PC-3 (cell line): ENCODE measurements at regions not wholly inside any gene's neighbourhood (a gene's known extent, or its start where the extent isn't known, plus 50 kb on each side); places are given as distances from the start of the nearest gene placed in this dataset.

Experiments used
- ATAC-seq: fragments of 200-7000 bp; cut with Tn5 transposase; 2 replicates; pipeline ENCODE4 v1.9.1; 2020; ENCODE audit warnings: mild to moderate bottlenecking, moderate library complexity
- BruUV-seq: library from RNA; stranded (reverse); fragments of 400-500 nt; replicated peaks from 2 replicates; lab custom pipeline; 2021; lab: Mats Ljungman, UMichigan
- CTCF ChIA-PET: fragments of 300-600 bp; sonication (Branson Sonifier 250); formaldehyde crosslinking; loops from one replicate; lab custom pipeline; 2022; ENCODE audit warnings: antibody characterized with exemption; lab: Charles Lee
- POLR2A ChIA-PET: fragments of 300-600 bp; sonication (Branson Sonifier 250); formaldehyde crosslinking; loops from one replicate; lab custom pipeline; 2022; ENCODE audit warnings: antibody characterized with exemption; ENCODE audit not compliant: unreplicated experiment; lab: Charles Lee
- DNase-seq: peaks from one replicate; pipeline ENCODE4 v3.0.0-alpha.2; 2015
- H2AFZ ChIP-seq: fragments of 300-600 bp; sonication (generic); 2 replicates; pipeline ENCODE4 v1.6.0; 2016; ENCODE audit warnings: antibody characterized with exemption, low read length
- H3F3A ChIP-seq: fragments of 300-600 bp; sonication (generic); one replicate; pipeline ENCODE4 v1.6.0; 2017; ENCODE audit warnings: antibody characterized with exemption, low read length, control low read depth, mild to moderate bottlenecking; ENCODE audit not compliant: unreplicated experiment
- H3K27ac ChIP-seq: fragments of 300-600 bp; sonication (generic); 2 replicates; pipeline ENCODE4 v1.5.1; 2016; ENCODE audit warnings: mild to moderate bottlenecking, low read length
- H3K27me3 ChIP-seq: fragments of 300-600 bp; sonication (generic); 2 replicates; pipeline ENCODE4 v1.6.1; 2016; ENCODE audit warnings: low read length, mixed read lengths
- H3K36me3 ChIP-seq: fragments of 300-600 bp; sonication (generic); 2 replicates; pipeline ENCODE4 v1.6.1; 2016; ENCODE audit warnings: low read depth, mixed run types, low read length, mixed read lengths
- H3K4me1 ChIP-seq: fragments of 300-600 bp; sonication (generic); 2 replicates; pipeline ENCODE4 v1.5.1; 2016; ENCODE audit warnings: low read length; ENCODE audit not compliant: insufficient read depth
- H3K4me2 ChIP-seq: fragments of 300-600 bp; sonication (generic); 2 replicates; pipeline ENCODE4 v1.6.0; 2016; ENCODE audit warnings: low read length
- H3K4me3 ChIP-seq: fragments of 300-600 bp; sonication (generic); 2 replicates; pipeline ENCODE4 v1.5.1; 2016; ENCODE audit warnings: mild to moderate bottlenecking, low read length, mixed read lengths
- H3K79me2 ChIP-seq: fragments of 300-600 bp; sonication (generic); 2 replicates; pipeline ENCODE4 v1.6.1; 2017; ENCODE audit warnings: low read length, mixed read lengths
- H3K9ac ChIP-seq: fragments of 300-600 bp; sonication (generic); 2 replicates; pipeline ENCODE4 v1.6.0; 2016; ENCODE audit warnings: mild to moderate bottlenecking, low read length
- H3K9me2 ChIP-seq: fragments of 300-600 bp; sonication (generic); replicated peaks from 2 replicates; pipeline ENCODE4 v1.6.1; 2016; ENCODE audit warnings: mixed run types, low read length, mixed read lengths
- H3K9me3 ChIP-seq: fragments of 300-600 bp; sonication (generic); 2 replicates; pipeline ENCODE4 v1.6.1; 2016; ENCODE audit warnings: low read length, mixed read lengths
- H4K20me1 ChIP-seq: fragments of 300-600 bp; sonication (generic); 2 replicates; pipeline ENCODE4 v1.6.1; 2016; ENCODE audit warnings: low read length, mixed read lengths
- CTCF ChIP-seq: fragments of 300-600 bp; sonication (generic); conservative IDR thresholded peaks from 2 replicates; pipeline ENCODE4 v1.5.1; 2017; ENCODE audit warnings: antibody characterized with exemption, low read depth, mild to moderate bottlenecking, low read length
- EZH2 ChIP-seq: fragments of 300-600 bp; sonication (generic); IDR thresholded peaks from one replicate; pipeline ENCODE4 v1.6.1; 2017; ENCODE audit warnings: antibody characterized with exemption, mild to moderate bottlenecking, low read length; ENCODE audit not compliant: unreplicated experiment
- EZH2phosphoT487 ChIP-seq: fragments of 300-600 bp; sonication (generic); IDR thresholded peaks from 2 replicates; pipeline ENCODE4 v1.6.1; 2018; ENCODE audit warnings: mild to moderate bottlenecking, antibody characterized with exemption, low read length, borderline replicate concordance
- intact Hi-C: fragments of 100-400 bp; cut with micrococcal nuclease; formaldehyde crosslinking; loops from 2 replicates; pipeline ENCODE4 v1.9.0; 2023

- POLR2A ChIA-PET, result no interaction called here
- no peak overlapping the region for H3K4me3 ChIP-seq
- H3K9me2 ChIP-seq, result no peaks in the 10 kb centered on the region
- H3K36me3 ChIP-seq, result no peaks in the 10 kb centered on the region
- no peak overlapping the region for H3K9ac ChIP-seq
- no peak overlapping the region for H3K27ac ChIP-seq
- no peak overlapping the region for H3K4me2 ChIP-seq
- ATAC-seq, result no peak
- H3K79me2 ChIP-seq, result no peaks in the 10 kb centered on the region
- no peak for DNase-seq
- H4K20me1 ChIP-seq, result no peaks in the 10 kb centered on the region
- H2AFZ ChIP-seq, result no peak overlapping the region
- TF ChIP-seq EZH2phosphoT487, result no peak
- TF ChIP-seq CTCF, result no peak
- no peak for TF ChIP-seq EZH2
- CTCF ChIA-PET, result no interaction called here
- intact Hi-C loops, result no loop called here
- H3F3A ChIP-seq, result no peaks in the 10 kb centered on the region
- H3K9me3 ChIP-seq, result 0 out of 2 replicates have a peak, but pooled peaks cover 4% of the 10 kb centered on the region
- H3K4me1 ChIP-seq, result no peaks in the 10 kb centered on the region
- no TSS peak for BruUV-seq
- no peaks in the 10 kb centered on the region for H3K27me3 ChIP-seq
These were observed 231.7 kb upstream of the SRRM4 start for GRCh38 chr12:118749646-118750045.

GRCh38 chr12:118750666-118751065, 230.7 kb upstream of the SRRM4 start:
- TF ChIP-seq EZH2phosphoT487, result no peak
- no peak for TF ChIP-seq EZH2
- no peak for TF ChIP-seq CTCF
- ChIA-PET CTCF (no interaction called here), POLR2A (no interaction called here)
- no TSS peak for BruUV-seq
- H3K27me3 ChIP-seq, result no peaks in the 10 kb centered on the region
- H3F3A ChIP-seq, result no peaks in the 10 kb centered on the region
- H3K9ac ChIP-seq, result no peak overlapping the region
- H3K9me3 ChIP-seq, result 0 out of 2 replicates have a peak, but pooled peaks cover 4% of the 10 kb centered on the region
- H3K4me1 ChIP-seq, result no peaks in the 10 kb centered on the region
- no peak overlapping the region for H3K4me2 ChIP-seq
- no peaks in the 10 kb centered on the region for H3K36me3 ChIP-seq
- DNase-seq, result no peak
- H3K27ac ChIP-seq, result no peak overlapping the region
- ATAC-seq, result no peak
- H4K20me1 ChIP-seq, result no peaks in the 10 kb centered on the region
- H3K9me2 ChIP-seq, result no peaks in the 10 kb centered on the region
- no peak overlapping the region for H2AFZ ChIP-seq
- intact Hi-C loops, result no loop called here
- H3K79me2 ChIP-seq, result no peaks in the 10 kb centered on the region
- H3K4me3 ChIP-seq, result no peak overlapping the region

- DNase-seq (no peak), ATAC-seq (no peak)
- no TSS peak for BruUV-seq
- 0 out of 2 replicates have a peak, but pooled peaks cover 4% of the 10 kb centered on the region for H3K9me3 ChIP-seq
- TF ChIP-seq EZH2, result no peak
- no peak for TF ChIP-seq EZH2phosphoT487
- no peak for TF ChIP-seq CTCF
- H3K9me2 ChIP-seq, result no peaks in the 10 kb centered on the region
- H3K4me2 ChIP-seq, result no peak overlapping the region
- intact Hi-C loops, result no loop called here
- H3F3A ChIP-seq, result no peaks in the 10 kb centered on the region
- H3K79me2 ChIP-seq, result no peaks in the 10 kb centered on the region
- ChIA-PET POLR2A (no interaction called here), CTCF (no interaction called here)
- no peak overlapping the region for H3K4me3 ChIP-seq
- H3K27me3 ChIP-seq, result no peaks in the 10 kb centered on the region
- H3K36me3 ChIP-seq, result no peaks in the 10 kb centered on the region
- no peaks in the 10 kb centered on the region for H4K20me1 ChIP-seq
- H3K9ac ChIP-seq, result no peak overlapping the region
- no peak overlapping the region for H3K27ac ChIP-seq
- H2AFZ ChIP-seq, result no peak overlapping the region
- no peaks in the 10 kb centered on the region for H3K4me1 ChIP-seq
These were observed 230.0 kb upstream of the SRRM4 start for GRCh38 chr12:118751355-118751754.
